ENCODE measurements at regions not wholly inside any gene's neighbourhood (a gene's known extent, or its start where the extent isn't known, plus 50 kb on each side); places are given as distances from the start of the nearest gene placed in this dataset.
"Not testable (repeated sequence)": the region's sequence is repeated elsewhere in the genome, so short reads cannot be mapped to it uniquely, and the experiment has no call there.

DNA sequence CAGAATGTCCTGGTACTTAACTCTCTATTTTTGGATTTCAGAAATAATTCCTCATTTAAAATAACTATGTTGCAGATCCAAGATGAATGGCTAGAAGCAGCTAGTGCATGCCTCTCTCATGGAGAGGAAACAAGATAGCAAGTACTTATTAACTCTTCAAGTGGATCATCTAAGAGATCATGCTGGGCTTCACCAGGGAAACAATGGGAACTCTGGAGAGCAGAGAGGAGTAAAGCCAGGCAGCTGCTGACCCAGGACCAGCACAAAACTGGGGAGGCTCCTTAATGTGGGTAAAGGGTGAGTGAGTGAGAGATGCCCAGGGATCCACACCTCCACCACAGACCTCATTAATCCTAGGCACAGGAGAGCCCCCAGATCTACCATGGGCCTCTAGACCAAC, 897.8 kb upstream of the ACO1 start:
- no peak for TF ChIP-seq POLR2A (IDR thresholded peaks at IDR 0.05; ENCODE audit: low read depth, low read length)
- DNase-seq (ENCODE audit: insufficient read length, low spot score) (no peak), FAIRE-seq (no peak)

DNA sequence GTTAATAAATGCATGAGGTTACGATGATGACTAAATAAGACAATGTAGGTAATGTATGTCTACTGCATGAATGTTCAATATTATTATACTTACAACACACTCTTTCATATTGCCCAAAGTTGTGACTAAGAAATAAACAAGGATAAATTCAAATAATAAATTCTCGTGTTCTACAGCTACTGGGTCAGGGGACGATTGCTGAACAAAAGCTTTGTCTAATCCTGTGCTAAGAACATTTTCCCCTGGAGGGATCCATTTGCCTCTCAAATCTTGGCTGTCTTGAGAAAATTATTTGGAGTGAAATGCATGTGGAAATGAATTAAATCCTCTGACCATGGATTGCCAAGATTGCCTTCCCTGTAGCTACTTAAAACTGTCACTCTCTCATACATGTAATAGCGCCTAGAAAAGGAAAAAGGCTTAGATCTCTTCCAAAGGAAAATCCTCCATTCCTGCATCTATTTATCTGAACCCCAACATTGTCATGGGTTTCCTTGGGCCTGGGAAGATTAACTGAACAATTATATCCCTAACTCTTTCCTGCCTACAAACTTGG, 893.8 kb upstream of the ACO1 start:
- DNase-seq (ENCODE audit: insufficient read length, low spot score) (no peak), FAIRE-seq (no peak)
- no peak for TF ChIP-seq POLR2A (IDR thresholded peaks at IDR 0.05; ENCODE audit: low read depth, low read length)

DNA sequence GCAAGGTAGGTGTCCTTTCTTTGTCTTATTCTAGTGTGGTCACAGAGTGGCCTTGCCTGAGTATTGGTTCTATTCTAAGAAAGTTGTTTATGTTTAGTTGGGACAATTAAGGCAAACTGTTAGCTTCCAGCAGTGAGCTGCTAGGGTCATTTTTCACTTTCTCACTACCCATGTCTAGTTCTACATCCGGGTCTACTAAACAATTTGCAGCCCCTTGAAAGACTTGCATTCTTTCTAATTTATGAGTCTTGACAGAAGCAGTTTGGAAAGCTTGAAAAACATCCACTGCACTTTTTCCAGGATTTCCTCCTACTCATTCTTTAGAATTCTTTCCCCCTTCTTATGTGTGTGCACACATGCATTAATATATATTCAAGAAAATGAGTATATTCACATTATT, 892.2 kb upstream of the ACO1 start:
- no peak for FAIRE-seq
- TF ChIP-seq POLR2A (IDR thresholded peaks at IDR 0.05; ENCODE audit: low read depth, low read length) = no peak

DNA sequence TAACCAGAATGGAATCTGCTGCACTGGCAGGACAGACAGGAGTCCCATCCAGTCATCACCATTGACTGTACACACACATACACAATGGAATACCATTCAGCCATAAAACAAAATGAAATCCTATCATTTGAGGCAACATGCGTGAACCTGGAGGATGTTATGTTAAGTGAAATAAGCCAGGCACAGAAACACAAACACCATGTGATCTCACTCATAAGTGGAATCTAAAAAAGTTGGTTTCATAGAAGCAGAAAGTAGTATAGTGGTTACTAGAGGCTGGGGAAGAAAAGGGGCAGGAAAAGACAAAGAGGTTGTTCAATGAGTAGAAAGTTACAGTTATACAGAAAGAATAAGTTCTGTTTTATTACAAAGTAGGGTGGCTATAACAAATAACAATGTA, 884.0 kb upstream of the ACO1 start:
- no peak for DNase-seq (ENCODE audit: insufficient read length, low spot score)
- no peak for TF ChIP-seq POLR2A (IDR thresholded peaks at IDR 0.05; ENCODE audit: low read depth, low read length)
- no peak for FAIRE-seq

More for the DNA sequence above, 892.2 kb upstream of the ACO1 start:
- DNase-seq (ENCODE audit: insufficient read length, low spot score) = no peak

DNA sequence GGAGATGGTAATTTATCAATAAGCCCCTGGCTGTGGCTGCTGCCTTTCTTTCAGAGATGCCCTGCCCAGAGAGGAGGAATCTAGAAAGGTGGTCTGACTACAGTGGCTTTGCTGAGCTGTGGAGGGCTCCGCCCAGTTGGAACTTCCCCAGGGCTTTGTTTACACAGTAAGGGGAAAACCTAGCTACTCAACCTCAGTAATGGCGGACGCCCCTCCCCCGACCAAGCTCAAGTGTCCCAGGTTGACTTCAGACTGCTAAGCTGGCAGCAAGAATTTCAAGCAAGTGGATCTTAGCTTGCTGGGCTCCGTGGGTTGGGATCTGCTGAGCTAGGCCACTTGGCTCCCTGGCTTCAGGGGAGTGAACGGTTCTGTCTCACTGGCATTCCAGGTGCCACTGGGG, 865.4 kb upstream of the ACO1 start:
- DNase-seq (ENCODE audit: insufficient read length, low spot score) (no peak), FAIRE-seq (no peak)
- TF ChIP-seq POLR2A (IDR thresholded peaks at IDR 0.05; ENCODE audit: low read depth, low read length) = no peak

DNA sequence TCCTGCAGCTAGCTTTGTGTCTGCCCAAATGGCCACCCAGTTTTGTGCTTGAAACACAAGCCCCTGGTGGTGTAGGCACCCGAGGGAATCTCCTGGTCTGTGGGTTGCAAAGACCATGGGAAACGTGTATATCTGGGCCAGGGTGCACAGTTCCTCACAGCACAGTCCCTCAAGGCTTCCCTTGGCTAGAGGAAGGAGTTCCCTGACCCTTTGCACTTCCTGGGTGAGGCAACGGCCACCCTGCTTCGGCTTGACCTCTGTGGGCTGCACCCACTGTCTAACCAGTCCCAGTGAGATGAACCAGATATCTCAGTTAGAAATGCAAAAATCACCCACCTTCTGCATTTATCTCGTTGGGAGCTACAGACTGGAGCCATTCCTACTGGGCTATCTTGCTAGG, 865.0 kb upstream of the ACO1 start:
- DNase-seq (ENCODE audit: insufficient read length, low spot score) (no peak), FAIRE-seq (no peak)
- no peak for TF ChIP-seq POLR2A (IDR thresholded peaks at IDR 0.05; ENCODE audit: low read depth, low read length)

DNA sequence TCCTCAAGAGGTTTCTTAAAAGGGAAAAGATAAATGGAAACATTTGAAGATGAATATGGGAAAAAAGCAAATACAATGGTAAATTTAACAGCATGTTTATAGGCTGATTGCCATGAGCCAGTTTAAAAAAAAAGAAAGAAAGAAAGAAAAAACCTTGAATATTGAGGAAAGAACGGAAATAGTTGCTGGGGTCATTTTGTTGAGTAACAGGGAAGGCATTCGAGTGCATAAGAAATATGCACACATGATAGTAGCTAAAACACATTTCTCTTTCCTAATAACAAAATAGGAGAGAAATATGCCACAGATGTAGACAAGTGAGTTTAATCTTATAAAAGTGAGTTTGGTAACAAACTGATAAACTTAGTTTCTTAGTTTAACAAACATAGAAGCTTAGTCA, 864.6 kb upstream of the ACO1 start:
- no peak for FAIRE-seq
- no peak for TF ChIP-seq POLR2A (IDR thresholded peaks at IDR 0.05; ENCODE audit: low read depth, low read length)
- no peak for DNase-seq (ENCODE audit: insufficient read length, low spot score)

DNA sequence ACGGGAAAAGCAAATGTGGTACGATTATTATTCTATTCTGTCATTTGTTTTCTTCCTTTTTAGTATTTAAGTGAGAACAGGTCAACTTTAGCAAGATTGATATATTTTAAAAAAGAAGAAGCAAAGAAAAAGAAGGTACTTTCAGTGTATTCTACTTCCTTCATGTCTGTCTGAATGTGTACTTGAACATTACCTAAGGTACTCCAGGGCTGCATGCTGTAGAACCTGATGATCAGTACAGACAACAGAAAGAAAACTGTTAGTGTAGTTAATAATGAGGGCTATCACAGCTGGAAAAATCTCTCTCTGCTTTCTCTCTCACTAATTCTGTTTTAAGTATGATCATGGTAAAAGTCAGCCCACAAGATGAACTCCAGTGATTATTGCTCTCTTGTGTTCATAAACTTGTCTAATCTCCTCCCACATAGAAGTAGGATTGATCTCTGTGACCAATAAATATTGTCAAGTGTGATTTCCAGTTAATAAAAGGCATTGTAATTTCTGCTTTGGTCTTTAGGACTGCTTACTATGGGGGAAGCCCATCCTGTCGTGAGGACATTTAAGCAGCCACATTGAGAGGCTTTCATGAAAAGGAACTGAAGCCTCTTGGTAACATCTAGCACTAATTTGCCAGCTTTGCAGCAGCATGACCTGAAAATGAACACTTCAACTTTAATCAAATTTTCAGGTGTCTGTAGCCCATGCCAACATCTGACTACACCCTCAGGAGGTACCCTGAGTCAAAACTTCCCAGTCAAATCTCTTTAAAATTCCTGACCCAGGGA, 864.0 kb upstream of the ACO1 start:
- FAIRE-seq = no peak
- DNase-seq (ENCODE audit: insufficient read length, low spot score) = no peak
- TF ChIP-seq POLR2A (IDR thresholded peaks at IDR 0.05; ENCODE audit: low read depth, low read length) = no peak

DNA sequence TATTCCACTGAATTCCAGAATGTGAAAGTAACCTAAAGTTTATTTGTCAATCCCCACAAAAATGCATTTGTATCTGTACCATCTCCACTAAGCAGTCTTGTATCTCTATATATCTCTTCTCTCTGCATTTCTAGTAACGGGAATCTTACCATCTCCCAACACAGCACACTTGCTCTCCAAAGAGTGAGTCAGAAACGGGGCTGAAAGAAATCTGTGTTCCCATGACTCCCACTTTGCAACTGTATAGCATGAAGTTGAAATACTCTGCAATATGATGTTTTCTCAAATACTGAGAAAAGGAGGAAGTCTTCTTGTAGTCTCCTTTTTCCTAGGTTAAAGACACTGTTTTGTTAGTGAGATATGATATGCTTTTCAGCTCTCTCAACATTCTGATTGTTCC, 848.8 kb upstream of the ACO1 start:
- FAIRE-seq = no peak
- no peak for DNase-seq (ENCODE audit: insufficient read length, low spot score)
- no peak for TF ChIP-seq POLR2A (IDR thresholded peaks at IDR 0.05; ENCODE audit: low read depth, low read length)

DNA sequence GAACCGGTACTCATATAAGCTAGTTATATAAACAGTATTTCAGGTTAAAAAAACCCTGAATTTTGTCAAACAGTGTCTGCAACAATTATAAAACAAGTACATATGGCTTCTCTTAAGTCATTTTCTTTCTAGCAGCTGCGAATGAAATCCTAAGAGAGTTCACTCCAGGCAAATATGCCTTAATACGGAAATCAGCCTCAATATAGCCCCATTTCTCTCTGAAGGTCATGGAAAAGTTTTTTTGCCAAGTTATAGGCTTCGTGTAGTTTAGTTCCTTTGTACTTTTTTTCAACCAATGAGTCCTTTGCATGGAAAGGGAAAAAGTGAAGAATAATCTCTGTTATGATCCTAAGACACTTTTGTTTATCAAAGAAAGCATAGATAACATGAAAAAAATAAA, 848.0 kb upstream of the ACO1 start:
- FAIRE-seq (no peak), DNase-seq (ENCODE audit: insufficient read length, low spot score) (no peak)
- TF ChIP-seq POLR2A (IDR thresholded peaks at IDR 0.05; ENCODE audit: low read depth, low read length) = no peak

DNA sequence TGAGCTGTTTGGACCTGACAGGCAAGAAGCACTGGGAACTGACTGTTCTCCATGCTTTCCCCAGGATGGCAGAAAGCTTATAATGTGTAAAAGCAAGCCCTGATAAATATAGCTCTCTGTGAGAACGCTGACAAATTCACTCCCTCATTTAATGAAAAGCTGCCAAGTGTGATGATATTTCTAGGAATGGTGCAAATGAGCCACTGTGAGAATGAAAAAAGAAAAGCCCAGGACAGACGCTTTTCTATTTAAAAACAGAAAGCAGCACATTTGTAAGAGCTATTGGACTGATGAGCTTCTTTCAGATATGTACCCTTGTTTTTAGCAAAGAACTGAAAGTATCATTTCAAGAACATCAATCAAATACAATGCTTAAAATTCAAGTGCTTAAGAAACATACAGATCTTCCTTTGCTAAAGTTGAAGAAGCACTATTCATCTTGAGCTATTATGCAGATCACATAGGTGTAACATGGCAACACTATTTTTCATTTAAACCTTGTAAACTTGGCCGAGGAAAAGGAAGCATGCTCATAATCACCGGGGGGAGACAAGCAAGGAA, 842.6 kb upstream of the ACO1 start:
- TF ChIP-seq POLR2A (IDR thresholded peaks at IDR 0.05; ENCODE audit: low read depth, low read length) = no peak
- no peak for DNase-seq (ENCODE audit: insufficient read length, low spot score)
- no peak for FAIRE-seq

DNA sequence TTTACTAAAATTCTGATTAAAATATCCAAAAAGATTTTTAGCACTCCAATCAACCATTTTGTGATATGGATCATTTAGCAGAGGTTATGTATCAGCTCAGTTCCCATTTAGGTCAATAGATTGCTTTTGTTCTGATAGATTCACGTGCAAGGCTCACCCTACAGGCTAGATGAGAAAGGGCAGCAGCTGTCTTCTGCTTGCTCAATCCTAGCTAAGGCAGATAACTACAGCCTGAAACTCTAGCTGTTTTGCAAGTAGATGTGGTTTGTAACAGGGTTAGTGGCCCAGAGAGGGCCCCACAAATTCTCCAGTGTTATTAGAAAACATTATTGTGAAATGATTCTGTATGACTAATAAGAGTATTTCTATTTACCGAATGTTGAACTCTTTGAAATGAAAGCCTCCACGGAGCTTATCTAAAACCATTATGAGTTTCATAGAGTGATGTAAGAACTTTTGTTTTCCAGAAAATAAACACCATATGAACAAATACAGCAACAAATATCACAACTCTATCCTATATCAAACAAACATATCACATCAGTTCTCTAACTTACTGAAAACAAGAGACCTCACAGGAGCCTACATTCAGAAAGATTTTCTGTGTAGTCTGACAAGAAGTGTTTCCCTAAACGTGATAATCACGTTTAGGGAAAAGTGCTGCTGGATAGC, 841.9 kb upstream of the ACO1 start:
- DNase-seq (ENCODE audit: insufficient read length, low spot score) = no peak
- FAIRE-seq = peak; percentile 6
- no peak for TF ChIP-seq POLR2A (IDR thresholded peaks at IDR 0.05; ENCODE audit: low read depth, low read length)

DNA sequence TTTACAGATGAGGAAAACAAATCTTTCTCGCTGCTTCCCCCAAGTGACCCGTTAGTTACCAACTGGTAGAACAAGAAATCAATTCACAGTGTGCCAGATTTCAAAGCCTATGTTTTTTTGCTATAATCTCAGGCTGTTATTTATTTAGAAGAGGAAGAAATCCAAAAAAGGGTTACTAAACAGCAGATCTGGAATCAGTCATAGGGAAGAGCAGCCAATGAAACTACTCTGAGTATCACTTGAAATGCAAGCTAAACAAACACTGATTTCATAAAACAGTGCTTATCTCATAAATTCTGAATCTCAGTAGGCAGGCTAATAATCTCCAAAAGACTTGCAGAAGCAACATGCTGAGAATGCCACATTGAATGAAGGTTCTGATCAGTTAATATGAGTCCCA, 829.5 kb upstream of the ACO1 start:
- no peak for FAIRE-seq
- TF ChIP-seq POLR2A (IDR thresholded peaks at IDR 0.05; ENCODE audit: low read depth, low read length) = no peak

DNA sequence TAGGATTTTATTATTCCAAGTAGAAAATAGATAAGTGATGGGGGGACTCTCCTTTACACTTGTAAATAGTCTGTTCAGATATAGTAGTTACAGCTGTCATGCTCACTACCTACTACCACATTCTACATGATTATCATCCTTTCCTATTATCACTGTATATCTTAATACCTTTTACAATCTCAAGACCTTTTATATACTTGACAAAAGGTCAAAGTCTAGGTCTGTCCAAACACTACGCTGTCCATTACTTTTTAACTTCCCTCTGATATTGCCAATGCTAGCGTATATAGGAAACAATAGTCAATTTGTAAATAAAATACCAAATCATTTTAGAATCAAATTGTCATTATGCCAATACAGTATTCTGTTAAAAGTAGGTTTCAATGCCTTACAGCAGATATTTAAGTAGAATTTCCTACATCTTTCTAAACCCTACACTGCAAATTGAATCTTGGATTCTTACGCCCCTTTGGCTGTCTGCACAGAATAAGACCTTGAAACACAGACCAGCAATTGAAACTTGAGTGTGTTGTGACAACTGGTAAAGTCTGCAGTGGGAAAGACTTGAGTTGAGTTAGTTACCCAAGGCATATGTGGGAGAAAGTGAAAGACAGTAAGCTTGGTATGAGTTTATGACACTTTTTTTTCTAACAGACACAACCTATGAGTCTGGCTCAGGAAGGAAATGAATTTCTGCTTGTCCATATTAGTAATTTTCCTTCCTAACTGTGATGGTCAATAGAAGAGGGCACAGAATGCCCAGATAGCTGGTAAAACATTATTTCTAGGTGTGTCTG, 827.6 kb upstream of the ACO1 start:
- FAIRE-seq (no peak), DNase-seq (ENCODE audit: insufficient read length, low spot score) (no peak)
- TF ChIP-seq POLR2A (IDR thresholded peaks at IDR 0.05; ENCODE audit: low read depth, low read length) = no peak

More for the DNA sequence above, 829.5 kb upstream of the ACO1 start:
- DNase-seq (ENCODE audit: insufficient read length, low spot score) = no peak

DNA sequence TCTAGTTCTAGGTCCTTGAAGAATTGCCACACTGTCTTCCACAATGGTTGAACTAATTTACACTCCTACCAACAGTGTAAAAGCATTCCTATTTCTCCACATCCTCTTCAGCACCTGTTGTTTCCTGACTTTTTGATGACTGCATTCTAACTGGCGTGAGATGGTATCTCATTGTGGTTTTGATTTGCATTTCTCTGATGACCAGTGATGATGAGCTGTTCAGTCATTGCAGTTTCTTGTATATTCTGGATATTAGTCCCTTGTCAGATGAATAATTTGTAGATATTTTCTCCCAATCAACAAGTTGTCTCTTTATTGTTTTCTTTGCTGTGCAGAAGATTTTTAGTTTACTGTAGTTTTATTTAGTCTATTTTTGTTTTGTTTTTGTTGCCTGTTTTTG, 812.3 kb upstream of the ACO1 start:
- DNase-seq (ENCODE audit: insufficient read length, low spot score); FAIRE-seq: not testable (repeated sequence)

Measured in H54 (cell line).